DOHH2 (cell line): ENCODE measurements at regions not wholly inside any gene's neighbourhood (a gene's known extent, or its start where the extent isn't known, plus 50 kb on each side); places are given as distances from the start of the nearest gene placed in this dataset.

Experiments
- CTCF ChIP-seq: fragments of 200-600 bp; sonication (generic); IDR thresholded peaks from one replicate; pipeline ENCODE4 v1.5.1; 2014; ENCODE audit warnings: antibody characterized with exemption, mild to moderate bottlenecking, low read depth, low read length; ENCODE audit not compliant: poor library complexity, severe bottlenecking
- EZH2phosphoT487 ChIP-seq: fragments of 200-600 bp; sonication (generic); IDR thresholded peaks from 2 replicates; pipeline ENCODE4 v1.6.1; 2017; ENCODE audit warnings: borderline replicate concordance, mild to moderate bottlenecking, antibody characterized with exemption, low read length, moderate library complexity, mixed read lengths

GRCh38 chr5:141800617-141801016 lies 77.6 kb downstream of the PCDH1 start:
- no peak for TF ChIP-seq CTCF
- no peak for TF ChIP-seq EZH2phosphoT487
